ENCODE measurements at regions not wholly inside any gene's neighbourhood (a gene's known extent, or its start where the extent isn't known, plus 50 kb on each side); places are given as distances from the start of the nearest gene placed in this dataset.

DNA sequence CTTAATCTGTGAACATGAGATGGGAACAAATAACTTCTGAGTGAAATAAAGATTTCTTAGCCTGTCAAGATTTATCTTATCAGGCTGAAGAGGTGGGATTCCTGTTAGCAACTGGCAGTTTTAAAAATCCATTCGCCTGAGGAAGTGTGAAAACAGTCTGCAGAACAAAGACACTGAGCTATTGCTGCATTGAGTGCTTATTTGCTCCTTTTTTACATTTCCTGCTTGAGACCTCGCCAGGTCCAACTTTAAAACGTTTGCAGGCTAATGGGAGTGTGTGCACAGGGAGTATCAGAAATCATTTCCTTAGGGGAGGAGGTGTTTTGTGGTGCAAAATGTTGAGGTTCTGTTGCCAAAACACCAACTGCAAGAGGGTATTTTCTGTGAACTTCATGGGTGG, 957.8 kb upstream of the RBFOX1 start:
- no peaks in the 10 kb centered on the region for H3K27me3 ChIP-seq (ENCODE audit: control insufficient read depth, insufficient read depth, low read length)

More for the DNA sequence above, 957.8 kb upstream of the RBFOX1 start:
- no peak overlapping the region for H3K56ac ChIP-seq (ENCODE audit: extremely low read depth, insufficient read depth, low read length)
- no peak overlapping the region for H2BK5ac ChIP-seq (ENCODE audit: low read depth, low read length, poor library complexity, severe bottlenecking)
- H3K4me2 ChIP-seq (ENCODE audit: low read depth, low read length), result no peak overlapping the region
- H2AK5ac ChIP-seq (ENCODE audit: low read depth, low read length), result no peak overlapping the region
- POLR2A ChIA-PET (ENCODE audit: unreplicated experiment), result no interaction called here
- H3K4me1 ChIP-seq (ENCODE audit: control insufficient read depth, insufficient read depth, low read length), result no peaks in the 10 kb centered on the region
- H2AK9ac ChIP-seq (replicated peaks; ENCODE audit: low read depth, low read length, poor library complexity), result no peak overlapping the region
- ATAC-seq (ENCODE audit: low read depth), result no peak
- no peak overlapping the region for H3K23ac ChIP-seq (ENCODE audit: low read depth, low read length)
- no peaks in the 10 kb centered on the region for H4K20me1 ChIP-seq (ENCODE audit: insufficient read depth, low read length)
- H3K14ac ChIP-seq (replicated peaks; ENCODE audit: low read depth, low read length), result no peak overlapping the region
- 0% methylated on average over 1 of the region's 3 CpGs; no CpG with 5 or more reads in 1 of the 2 experiments for WGBS, 2 experiments (ENCODE audit: extremely low coverage in 2 of 2, insufficient read length in 1 of 2)
- no peak for DNase-seq
- H4K91ac ChIP-seq (ENCODE audit: insufficient read depth, low read depth, low read length), result no peak overlapping the region
- no peak overlapping the region for H2BK20ac ChIP-seq (ENCODE audit: low read depth, low read length)
- H3K27ac ChIP-seq (ENCODE audit: insufficient read depth, low read length), result no peak overlapping the region
- intact Hi-C loops (cut with micrococcal nuclease) (no loop called here), dilution Hi-C loops (cut with HindIII; ENCODE audit: low sequenced_read_pairs, unreplicated experiment) (no loop called here), in situ Hi-C loops (cut with MboI; ENCODE audit: low sequenced_read_pairs) (no loop called here)
- H3K79me1 ChIP-seq (ENCODE audit: low read depth in 1 of 2, low read length in 2 of 2), result no peaks in the 10 kb centered on the region
- H2BK15ac ChIP-seq (ENCODE audit: low read depth, low read length), result no peak overlapping the region
- H3K4ac ChIP-seq (ENCODE audit: low read depth, low read length), result no peak overlapping the region
- no TSS peak for BruUV-seq (replicated peaks)
- no peak overlapping the region for H4K5ac ChIP-seq (ENCODE audit: low read depth, low read length)
- no peaks in the 10 kb centered on the region for H3K36me3 ChIP-seq (ENCODE audit: control insufficient read depth, insufficient read depth, low read length)
- no peak overlapping the region for H2BK120ac ChIP-seq (ENCODE audit: low read depth, low read length)
- TF ChIP-seq RFX5 (IDR thresholded peaks at IDR 0.05; ENCODE audit: low read depth, low read length) (no peak), NFE2L2 (IDR thresholded peaks at IDR 0.05; ENCODE audit: low read depth, low read length) (no peak), CEBPB (IDR thresholded peaks at IDR 0.05; ENCODE audit: low read depth, low read length) (no peak), POLR2A (IDR thresholded peaks at IDR 0.05; ENCODE audit: low read depth, low read length) (no peak), RCOR1 (IDR thresholded peaks at IDR 0.05; ENCODE audit: insufficient replicate concordance, low read length) (no peak), MXI1 (IDR thresholded peaks at IDR 0.05; ENCODE audit: borderline replicate concordance, low read depth, low read length) (no peak), CTCF (conservative IDR thresholded peaks at IDR 0.05; ENCODE audit: low read depth, low read length) (no peak), MAFK (IDR thresholded peaks at IDR 0.05; ENCODE audit: low read depth, low read length) (no peak), BHLHE40 (IDR thresholded peaks at IDR 0.05; ENCODE audit: low read depth, low read length) (no peak), MAZ (IDR thresholded peaks at IDR 0.05; ENCODE audit: borderline replicate concordance, low read depth, low read length) (no peak), SMC3 (IDR thresholded peaks at IDR 0.05; ENCODE audit: low read depth, low read length) (no peak), CHD1 (IDR thresholded peaks at IDR 0.05; ENCODE audit: low read depth, low read length) (no peak), FOS (IDR thresholded peaks at IDR 0.05; ENCODE audit: low read depth, low read length) (no peak), RAD21 (IDR thresholded peaks at IDR 0.05; ENCODE audit: low read length) (no peak)
- TF ChIP-seq, protein P1, sequence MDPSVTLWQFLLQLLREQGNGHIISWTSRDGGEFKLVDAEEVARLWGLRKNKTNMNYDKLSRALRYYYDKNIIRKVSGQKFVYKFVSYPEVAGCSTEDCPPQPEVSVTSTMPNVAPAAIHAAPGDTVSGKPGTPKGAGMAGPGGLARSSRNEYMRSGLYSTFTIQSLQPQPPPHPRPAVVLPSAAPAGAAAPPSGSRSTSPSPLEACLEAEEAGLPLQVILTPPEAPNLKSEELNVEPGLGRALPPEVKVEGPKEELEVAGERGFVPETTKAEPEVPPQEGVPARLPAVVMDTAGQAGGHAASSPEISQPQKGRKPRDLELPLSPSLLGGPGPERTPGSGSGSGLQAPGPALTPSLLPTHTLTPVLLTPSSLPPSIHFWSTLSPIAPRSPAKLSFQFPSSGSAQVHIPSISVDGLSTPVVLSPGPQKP (IDR thresholded peaks at IDR 0.05; ENCODE audit: borderline replicate concordance, low read depth, low read length), result no peak
- TF ChIP-seq, protein P2, sequence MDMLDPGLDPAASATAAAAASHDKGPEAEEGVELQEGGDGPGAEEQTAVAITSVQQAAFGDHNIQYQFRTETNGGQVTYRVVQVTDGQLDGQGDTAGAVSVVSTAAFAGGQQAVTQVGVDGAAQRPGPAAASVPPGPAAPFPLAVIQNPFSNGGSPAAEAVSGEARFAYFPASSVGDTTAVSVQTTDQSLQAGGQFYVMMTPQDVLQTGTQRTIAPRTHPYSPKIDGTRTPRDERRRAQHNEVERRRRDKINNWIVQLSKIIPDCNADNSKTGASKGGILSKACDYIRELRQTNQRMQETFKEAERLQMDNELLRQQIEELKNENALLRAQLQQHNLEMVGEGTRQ (IDR thresholded peaks at IDR 0.05; ENCODE audit: low read depth, low read length), result no peak
- no peak overlapping the region for H3K4me3 ChIP-seq (ENCODE audit: insufficient read depth, low read depth, low read length)
- peaks cover 29% of the 10 kb centered on the region for H3K9me3 ChIP-seq (ENCODE audit: control insufficient read depth, insufficient read depth, low read length)
- H3K9ac ChIP-seq (ENCODE audit: low read depth, low read length), result no peak overlapping the region
- no peaks in the 10 kb centered on the region for H3K9me1 ChIP-seq (ENCODE audit: insufficient read depth, low read length)
- CTCF ChIA-PET, result no interaction called here
- no peak overlapping the region for H4K8ac ChIP-seq (ENCODE audit: low read depth in 2 of 2, low read length in 2 of 2)
- no peak overlapping the region for H2AFZ ChIP-seq (replicated peaks; ENCODE audit: low read length, poor library complexity)
- no peak overlapping the region for H3K18ac ChIP-seq (ENCODE audit: low read depth, low read length)
